Transverse colon (tissue), 4 donors: ENCODE measurements at regions not wholly inside any gene's neighbourhood (a gene's known extent, or its start where the extent isn't known, plus 50 kb on each side); places are given as distances from the start of the nearest gene placed in this dataset.

Experiments
- DNase-seq: peaks from one replicate; pipeline ENCODE4 v3.0.0-alpha.2; 2019
- H3K27ac ChIP-seq, 4 donors: fragments of 200-600 bp; sonication (generic); 2 replicates each; pipeline ENCODE4 v1.5.1; 2016 to 2018; ENCODE audit warnings: inconsistent platforms in 4 of 4
- H3K27me3 ChIP-seq: fragments of 200-600 bp; sonication (generic); 2 replicates; pipeline ENCODE4 v1.5.1; 2017; ENCODE audit warnings: inconsistent platforms
- H3K36me3 ChIP-seq, 4 donors: fragments of 200-600 bp; sonication (generic); 2 replicates each; pipeline ENCODE4 v1.5.1; 2017 to 2019; ENCODE audit warnings: inconsistent platforms in 4 of 4
- H3K4me1 ChIP-seq, 4 donors: fragments of 200-600 bp; sonication (generic); 2 replicates each; pipeline ENCODE4 v1.5.1; 2017 to 2020; ENCODE audit warnings: inconsistent platforms in 4 of 4
- H3K4me3 ChIP-seq, 4 donors: fragments of 200-600 bp; sonication (generic); 1 replicate in 1 of 4; 2 replicates in 3 of 4; pipeline versions ENCODE4 v1.5.1 to v1.6.1; 2017 to 2019; ENCODE audit warnings: inconsistent platforms in 4 of 4
- H3K9me3 ChIP-seq, 2 donors: fragments of 200-600 bp; sonication (generic); 2 replicates each; pipeline ENCODE4 v1.5.1; 2017 to 2019; ENCODE audit warnings: inconsistent platforms in 2 of 2
- EP300 ChIP-seq: sonication (generic); formaldehyde crosslinking; IDR thresholded peaks from one replicate; pipeline ENCODE4 v1.6.1; 2017; ENCODE audit warnings: antibody characterized with exemption, low read depth
- POLR2A ChIP-seq: fragments of 450-650 bp; IDR thresholded peaks from one replicate; pipeline ENCODE4 v1.6.1; 2016; ENCODE audit warnings: antibody characterized with exemption, mild to moderate bottlenecking, moderate library complexity
- POLR2AphosphoS5 ChIP-seq, 3 donors: sonication (generic); formaldehyde crosslinking; IDR thresholded peaks; one replicate each; pipeline ENCODE4 v1.6.1; 2016; ENCODE audit warnings: antibody characterized with exemption in 3 of 3
- WGBS, 2 donors: methylation state at CpG; one replicate each; pipeline ENCODE4 v1.1.5; 2018; ENCODE audit warnings: low coverage in 1 of 2; 5-methylcytosine and 5-hydroxymethylcytosine counted together
- in situ Hi-C, 4 donors: fragments of 200-750 bp; cut with MboI; loops; one replicate each; pipeline versions ENCODE4 v1.15.0 to v1.15.1; 2017; ENCODE audit warnings: low sequenced_read_pairs in 3 of 4, low pct_ligation_motif_present in 1 of 4, low pct_unique_long_range_greater_than_20kb in 1 of 4
- intact Hi-C: fragments of 100-400 bp; cut with DNase I; formaldehyde crosslinking; loops from one replicate; pipeline ENCODE4 v1.15.1; 2023; ENCODE audit warnings: low total_unique reads
- TF ChIP-seq, protein P1 (sequence below), 5 experiments: fragments of 200-600 bp in 3 of 5; fragments of 450-650 bp in 2 of 5; sonication (generic) in 3 of 5; IDR thresholded peaks; 1 replicate in 2 of 5; 2 replicates in 3 of 5; pipeline ENCODE4 v1.5.1; 2016 to 2017; ENCODE audit warnings: antibody characterized with exemption in 5 of 5, inconsistent platforms in 3 of 5, mild to moderate bottlenecking in 2 of 5, moderate library complexity in 1 of 5

DNA sequence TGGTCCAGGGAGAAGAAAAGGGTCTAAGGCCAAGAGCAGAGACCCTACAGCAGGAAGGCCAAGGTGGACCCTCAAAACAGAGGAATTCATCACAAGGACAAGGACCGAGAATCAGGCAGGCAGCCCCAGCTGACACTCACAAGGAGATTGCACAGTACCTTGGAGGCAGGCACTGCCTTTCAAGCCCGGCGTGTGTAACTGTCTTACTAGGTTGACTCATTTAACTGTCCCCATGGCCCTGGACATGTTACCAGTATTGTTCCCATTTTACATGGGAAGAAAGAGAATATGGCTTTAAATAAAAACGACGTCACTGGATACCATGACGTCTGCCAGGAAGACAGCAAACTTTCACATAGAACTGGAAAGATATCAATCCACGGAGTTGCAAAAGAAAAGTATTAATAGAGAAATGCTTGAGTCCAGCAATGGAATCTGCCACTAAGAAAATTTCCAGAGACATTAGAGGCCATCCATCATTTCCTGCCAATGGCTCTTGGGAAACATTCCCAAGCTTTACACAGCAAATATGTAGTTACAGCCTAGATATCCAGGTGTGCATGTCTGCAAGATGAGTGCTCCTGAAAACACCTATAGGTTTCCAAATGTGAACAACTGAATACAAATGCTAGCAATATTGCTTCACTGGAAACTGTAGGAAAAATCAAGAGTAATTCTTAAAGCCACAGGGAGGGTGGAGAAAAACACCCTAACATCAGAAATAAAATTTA, 111.5 kb upstream of the RPS6KA2 start:
- no peak for DNase-seq
- Histone ChIP-seq H3K27ac (no peak overlapping the region), H3K36me3 (no peaks in the 10 kb centered on the region), H3K27me3 (no peaks in the 10 kb centered on the region), H3K4me1 (peaks cover 0 to 8% (median 0%) of the 10 kb centered on the region in 4 donors), H3K9me3 (no peaks in the 10 kb centered on the region), H3K4me3 (no peak overlapping the region)
- WGBS, 2 donors, result 30 to 77% methylated on average over 2 to 7 of the region's 7 CpGs
- intact Hi-C loops (no loop called here), in situ Hi-C loops (no loop called here)
- TF ChIP-seq POLR2A, result no peak
- TF ChIP-seq, protein P1, sequence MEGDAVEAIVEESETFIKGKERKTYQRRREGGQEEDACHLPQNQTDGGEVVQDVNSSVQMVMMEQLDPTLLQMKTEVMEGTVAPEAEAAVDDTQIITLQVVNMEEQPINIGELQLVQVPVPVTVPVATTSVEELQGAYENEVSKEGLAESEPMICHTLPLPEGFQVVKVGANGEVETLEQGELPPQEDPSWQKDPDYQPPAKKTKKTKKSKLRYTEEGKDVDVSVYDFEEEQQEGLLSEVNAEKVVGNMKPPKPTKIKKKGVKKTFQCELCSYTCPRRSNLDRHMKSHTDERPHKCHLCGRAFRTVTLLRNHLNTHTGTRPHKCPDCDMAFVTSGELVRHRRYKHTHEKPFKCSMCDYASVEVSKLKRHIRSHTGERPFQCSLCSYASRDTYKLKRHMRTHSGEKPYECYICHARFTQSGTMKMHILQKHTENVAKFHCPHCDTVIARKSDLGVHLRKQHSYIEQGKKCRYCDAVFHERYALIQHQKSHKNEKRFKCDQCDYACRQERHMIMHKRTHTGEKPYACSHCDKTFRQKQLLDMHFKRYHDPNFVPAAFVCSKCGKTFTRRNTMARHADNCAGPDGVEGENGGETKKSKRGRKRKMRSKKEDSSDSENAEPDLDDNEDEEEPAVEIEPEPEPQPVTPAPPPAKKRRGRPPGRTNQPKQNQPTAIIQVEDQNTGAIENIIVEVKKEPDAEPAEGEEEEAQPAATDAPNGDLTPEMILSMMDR (IDR thresholded peaks at IDR 0.05), result no peak
- no peak for TF ChIP-seq EP300
- no peak for TF ChIP-seq POLR2AphosphoS5 (IDR thresholded peaks at IDR 0.05)

DNA sequence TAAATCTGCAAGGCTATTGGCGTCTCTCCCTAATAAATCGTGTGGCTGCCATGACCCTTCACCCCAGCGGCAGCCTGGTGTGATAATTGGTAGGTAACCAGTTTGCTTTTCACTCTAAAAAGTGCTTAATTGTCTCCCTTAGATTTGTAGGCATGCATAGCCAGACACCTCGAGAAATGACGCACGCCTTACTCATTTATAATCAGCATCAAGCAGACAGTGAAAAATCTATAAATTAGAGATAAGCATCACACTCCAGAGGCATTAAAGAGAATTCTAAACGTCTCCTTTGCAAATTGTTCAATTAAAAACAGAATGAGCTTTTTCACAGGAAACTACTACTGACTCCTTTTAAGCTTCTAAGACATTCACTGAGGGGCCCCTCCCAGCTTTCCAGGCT, 110.2 kb upstream of the RPS6KA2 start:
- intact Hi-C loops, result no loop called here
- in situ Hi-C loops, result no loop called here
- DNase-seq, result no peak
- Histone ChIP-seq H3K36me3 (no peaks in the 10 kb centered on the region), H3K4me1 (peaks cover 0 to 8% (median 0%) of the 10 kb centered on the region in 4 donors), H3K9me3 (no peaks in the 10 kb centered on the region), H3K27ac (no peak overlapping the region), H3K4me3 (no peak overlapping the region), H3K27me3 (no peaks in the 10 kb centered on the region)
- no peak for TF ChIP-seq EP300
- TF ChIP-seq, protein P1 (IDR thresholded peaks at IDR 0.05), result no peak
- TF ChIP-seq POLR2AphosphoS5 (IDR thresholded peaks at IDR 0.05), result no peak
- no peak for TF ChIP-seq POLR2A
- WGBS, 2 donors, result 72 to 100% methylated on average over 2 to 7 of the region's 7 CpGs

DNA sequence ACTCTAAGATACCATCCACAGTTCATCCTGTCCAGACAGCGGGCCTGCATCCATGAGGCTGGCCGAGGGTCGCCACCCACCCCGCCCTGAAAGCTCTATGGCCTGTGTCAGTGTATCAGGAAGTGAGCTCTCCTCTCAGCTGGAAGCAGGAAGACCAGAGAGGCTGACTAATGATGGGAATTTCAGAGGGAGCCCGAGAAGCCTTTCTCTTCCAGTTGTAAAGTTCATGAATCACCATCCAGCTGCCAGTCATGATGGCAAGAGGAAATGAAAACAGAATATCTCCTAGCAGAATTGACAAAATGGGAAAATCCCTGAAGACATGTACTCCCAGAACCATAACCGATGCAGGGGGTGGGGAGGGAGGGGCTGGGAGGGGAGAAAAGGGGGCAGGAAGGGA, 109.6 kb upstream of the RPS6KA2 start:
- peaks cover 0 to 8% (median 0%) of the 10 kb centered on the region in 4 donors for H3K4me1 ChIP-seq
- intact Hi-C loops, result no loop called here
- no peak for DNase-seq
- no peak overlapping the region for H3K4me3 ChIP-seq
- no peak for TF ChIP-seq POLR2AphosphoS5 (IDR thresholded peaks at IDR 0.05)
- TF ChIP-seq, protein P1 (IDR thresholded peaks at IDR 0.05), result no peak
- TF ChIP-seq EP300, result no peak
- no peak for TF ChIP-seq POLR2A
- 50 to 69% methylated on average over 1 to 6 of the region's 6 CpGs for WGBS, 2 donors
- no peak overlapping the region for H3K27ac ChIP-seq
- in situ Hi-C loops, result no loop called here
- no peaks in the 10 kb centered on the region for H3K27me3 ChIP-seq
- H3K9me3 ChIP-seq, result no peaks in the 10 kb centered on the region
- H3K36me3 ChIP-seq, result no peaks in the 10 kb centered on the region

DNA sequence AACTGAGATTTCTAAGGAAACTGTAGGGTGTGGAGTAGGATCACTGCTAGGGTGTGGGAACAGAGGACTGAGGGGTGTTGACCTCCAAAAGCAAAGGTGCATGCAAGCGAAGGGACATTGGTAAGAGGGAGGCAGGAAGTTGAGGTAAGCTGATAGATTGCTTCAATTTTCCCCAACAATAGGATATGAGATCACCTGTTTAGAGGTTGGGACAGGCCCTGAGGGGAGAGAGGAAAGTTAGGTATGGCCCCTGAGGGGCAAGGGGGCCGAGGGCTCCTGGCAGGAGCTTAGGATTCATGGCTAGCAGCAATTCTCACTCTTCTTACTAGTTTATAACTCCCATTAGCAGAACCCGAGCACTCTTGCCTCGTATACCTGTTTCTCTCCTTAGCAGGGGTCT, 106.8 kb upstream of the RPS6KA2 start:
- TF ChIP-seq EP300 (no peak), POLR2A (no peak), POLR2AphosphoS5 (IDR thresholded peaks at IDR 0.05) (no peak)
- TF ChIP-seq, protein P1 (IDR thresholded peaks at IDR 0.05), result no peak
- Histone ChIP-seq H3K27ac (no peak overlapping the region), H3K36me3 (no peaks in the 10 kb centered on the region), H3K4me1 (no peaks in the 10 kb centered on the region), H3K4me3 (no peak overlapping the region), H3K27me3 (no peaks in the 10 kb centered on the region), H3K9me3 (no peaks in the 10 kb centered on the region)
- intact Hi-C loops, result no loop called here
- 33 to 64% methylated on average over 1 to 4 of the region's 4 CpGs for whole genome bisulfite sequencing, 2 donors
- DNase-seq, result no peak
- in situ Hi-C loops, result no loop called here
